GM21786 (cell line): ENCODE measurements at regions not wholly inside any gene's neighbourhood (a gene's known extent, or its start where the extent isn't known, plus 50 kb on each side); places are given as distances from the start of the nearest gene placed in this dataset.

Experiments used
- ATAC-seq: cut with Tn5 transposase; IDR thresholded peaks from one replicate; pipeline ENCODE4 v1.9.1; 2021; ENCODE audit not compliant: unreplicated experiment

GRCh38 chr11:95494856-95495255 is 263.9 kb upstream of the SESN3 start:
- no peak for ATAC-seq

GRCh38 chr11:95494167-95494566 is 263.2 kb upstream of the SESN3 start:
- no peak for ATAC-seq

DNA sequence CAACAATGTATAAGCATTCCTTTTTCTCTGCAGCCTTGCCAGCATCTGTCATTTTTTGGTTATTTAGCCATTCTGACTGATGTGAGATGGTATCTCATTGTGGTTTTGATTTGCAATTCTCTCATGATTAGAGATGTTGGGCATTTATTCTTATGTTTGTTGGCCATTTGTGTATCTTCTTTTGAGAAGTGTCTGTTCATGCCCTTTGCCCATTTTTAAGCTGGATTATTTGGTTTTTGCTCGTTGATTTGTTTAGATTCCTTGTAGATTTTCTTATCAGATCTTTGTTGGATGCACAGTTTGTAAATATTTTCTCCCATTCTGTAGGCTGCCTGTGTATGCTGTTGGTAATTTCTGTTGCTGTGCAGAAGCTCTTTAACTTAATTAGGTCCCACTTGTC is 259.6 kb upstream of the SESN3 start:
- ATAC-seq: no peak

DNA sequence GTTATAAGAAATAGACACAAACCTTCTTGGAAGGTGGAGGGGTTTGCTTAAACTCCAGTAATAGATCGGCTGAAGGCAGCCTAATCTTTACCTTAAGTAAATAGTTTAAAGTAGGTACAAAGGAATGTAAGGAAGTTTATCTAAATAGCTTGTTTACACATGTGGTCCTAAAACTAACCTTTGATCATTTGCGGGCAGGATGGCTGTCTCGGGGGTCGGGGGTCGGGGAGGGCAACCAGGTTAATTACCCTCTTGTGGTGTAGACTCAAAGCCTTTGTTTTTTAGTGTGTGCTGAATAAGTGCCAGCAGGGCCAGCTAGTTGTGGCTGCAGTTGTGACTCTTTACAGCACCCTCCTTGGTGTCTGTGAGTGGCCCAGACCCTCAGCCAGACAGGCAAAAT is 256.9 kb upstream of the SESN3 start:
- ATAC-seq: no peak

DNA sequence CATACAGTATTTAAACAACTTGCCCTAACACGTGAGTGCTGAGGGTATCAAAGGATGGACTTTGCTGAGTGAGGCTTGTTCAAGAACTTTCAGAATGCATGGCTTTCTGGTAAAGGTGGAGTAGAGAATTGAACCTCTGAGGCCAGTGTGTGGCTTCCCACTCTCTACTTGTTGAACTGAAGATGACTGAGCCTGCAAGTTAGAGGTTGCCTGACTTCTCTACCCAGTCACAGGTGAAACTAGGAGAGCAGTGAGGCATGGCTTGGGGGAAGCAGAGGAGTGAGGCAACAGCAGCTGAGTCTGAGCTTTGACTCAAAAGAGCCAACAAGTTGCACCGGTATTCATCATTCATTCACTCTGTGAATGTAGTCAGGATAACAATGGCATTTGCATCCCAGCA is 256.4 kb upstream of the SESN3 start:
- peak; percentile 100 for ATAC-seq

- ATAC-seq: no peak
Measured at GRCh38 chr11:95486979-95487378, 256.0 kb upstream of the SESN3 start.

GRCh38 chr11:95486466-95486865 is 255.5 kb upstream of the SESN3 start:
- no peak for ATAC-seq

DNA sequence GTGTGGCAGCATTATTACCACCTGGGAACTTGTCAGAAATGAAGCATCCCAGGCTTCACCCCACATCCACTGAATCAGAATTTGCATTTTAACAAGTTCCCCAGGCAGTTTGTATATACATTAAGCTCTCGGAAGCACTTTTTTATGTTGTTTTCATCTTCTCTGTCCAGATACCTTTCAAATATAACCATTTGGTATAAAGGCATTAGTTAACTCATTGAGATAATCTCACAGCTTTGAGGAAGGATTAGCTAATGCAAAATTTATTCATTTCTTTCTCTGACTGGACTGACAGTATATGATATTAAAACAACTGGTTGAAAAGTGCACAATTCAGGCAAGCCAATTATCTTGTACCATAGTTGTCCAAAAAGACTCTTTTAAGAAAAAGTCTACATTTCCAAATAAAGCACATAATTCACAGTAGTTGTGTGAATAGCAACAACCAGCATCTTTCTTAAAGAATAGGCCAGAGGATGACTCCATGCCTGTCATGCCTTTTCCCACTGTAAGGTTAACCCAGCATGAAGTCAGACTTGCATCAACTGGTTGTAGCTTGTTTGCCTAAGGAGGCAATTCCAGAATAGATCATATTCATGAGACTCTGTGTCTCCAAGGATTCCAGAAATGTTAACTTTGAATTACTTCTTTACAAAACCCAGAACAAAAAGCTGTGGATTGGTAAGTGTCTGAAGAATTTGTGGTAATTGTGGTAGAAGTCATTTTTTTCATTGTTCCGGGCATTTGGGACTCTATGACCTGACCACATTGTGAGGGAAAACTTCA is 254.3 kb upstream of the SESN3 start:
- no peak for ATAC-seq

- no peak for ATAC-seq
Measured at GRCh38 chr11:95483339-95483738, 252.3 kb upstream of the SESN3 start.

DNA sequence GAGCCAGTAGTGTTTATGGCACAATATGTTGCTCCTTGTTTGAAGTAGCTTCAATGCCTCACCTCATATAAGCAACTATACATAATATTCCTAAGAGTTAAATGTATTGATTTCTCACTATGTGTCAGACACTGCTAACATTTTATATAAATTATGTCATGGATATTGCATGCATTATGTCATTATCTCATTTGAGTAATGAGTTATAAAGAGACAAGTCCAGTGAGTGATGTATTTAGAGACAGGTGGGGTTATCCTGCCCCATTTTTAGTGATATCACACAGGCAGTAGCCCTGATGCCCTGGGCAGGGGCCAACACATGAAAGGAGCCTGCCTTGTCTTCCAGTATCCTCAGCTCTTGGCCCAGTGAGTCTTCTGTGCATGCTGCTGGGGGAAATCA is 247.0 kb upstream of the SESN3 start:
- no peak for ATAC-seq

DNA sequence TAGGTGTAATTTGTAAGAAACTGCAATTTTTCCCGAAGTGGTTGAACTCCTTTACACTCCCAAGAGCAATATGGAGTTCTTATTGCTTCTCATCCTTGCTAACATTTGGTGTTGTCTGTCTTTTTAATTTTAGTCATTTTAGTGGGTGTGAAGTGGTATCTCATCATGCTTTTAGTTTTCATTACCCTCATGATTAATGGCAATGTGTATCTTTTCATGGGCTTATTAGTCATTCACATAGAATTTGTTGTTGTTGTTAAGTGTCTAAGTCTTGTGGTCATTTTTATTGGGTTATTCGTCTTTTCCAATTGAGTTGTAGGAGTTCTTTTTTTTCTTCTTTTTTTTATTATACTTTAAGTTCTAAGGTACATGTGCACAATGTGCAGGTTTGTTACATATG is 238.3 kb upstream of the SESN3 start:
- ATAC-seq: no peak

DNA sequence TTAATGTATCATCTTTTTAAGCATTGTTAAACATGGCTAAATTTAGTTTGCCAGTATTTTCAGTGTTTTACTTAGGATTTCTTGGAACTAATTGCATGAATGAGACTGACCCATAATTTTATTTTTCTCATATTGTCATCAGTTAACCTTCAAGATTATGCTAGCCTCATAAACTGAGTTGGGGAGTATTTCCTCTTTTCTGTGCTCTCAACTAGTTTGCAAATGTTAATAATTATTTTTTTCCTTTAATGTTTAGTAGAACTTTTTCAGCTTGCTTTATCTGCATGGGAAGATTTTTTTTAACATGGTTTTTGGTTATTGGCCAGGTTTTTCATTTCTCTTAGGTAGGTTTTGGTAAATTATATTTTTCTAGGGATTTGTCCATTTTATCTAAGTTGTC is 235.4 kb upstream of the SESN3 start:
- no peak for ATAC-seq

GRCh38 chr11:95465887-95466286 is 234.9 kb upstream of the SESN3 start:
- no peak for ATAC-seq

DNA sequence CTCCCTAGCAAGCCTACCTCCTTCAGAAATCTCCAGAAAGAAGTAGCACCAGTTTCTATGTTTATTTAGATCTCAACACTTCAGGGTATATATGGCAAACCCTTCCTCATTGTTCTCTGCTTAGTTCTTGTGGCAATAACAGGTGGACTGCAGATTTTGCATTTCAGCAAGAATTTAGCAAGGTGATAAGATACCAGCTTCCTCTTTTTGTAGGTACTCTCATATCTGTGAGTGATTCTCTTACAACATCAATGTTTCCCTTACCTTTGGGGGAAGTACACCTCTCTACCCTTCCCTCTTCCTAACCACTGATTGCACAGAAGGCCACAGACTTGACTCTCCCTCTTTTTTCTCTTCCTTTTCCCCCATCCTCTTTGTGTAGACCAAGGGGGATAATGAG is 230.9 kb upstream of the SESN3 start:
- ATAC-seq: no peak

GRCh38 chr11:95461348-95461747 is 230.3 kb upstream of the SESN3 start:
- ATAC-seq: no peak

DNA sequence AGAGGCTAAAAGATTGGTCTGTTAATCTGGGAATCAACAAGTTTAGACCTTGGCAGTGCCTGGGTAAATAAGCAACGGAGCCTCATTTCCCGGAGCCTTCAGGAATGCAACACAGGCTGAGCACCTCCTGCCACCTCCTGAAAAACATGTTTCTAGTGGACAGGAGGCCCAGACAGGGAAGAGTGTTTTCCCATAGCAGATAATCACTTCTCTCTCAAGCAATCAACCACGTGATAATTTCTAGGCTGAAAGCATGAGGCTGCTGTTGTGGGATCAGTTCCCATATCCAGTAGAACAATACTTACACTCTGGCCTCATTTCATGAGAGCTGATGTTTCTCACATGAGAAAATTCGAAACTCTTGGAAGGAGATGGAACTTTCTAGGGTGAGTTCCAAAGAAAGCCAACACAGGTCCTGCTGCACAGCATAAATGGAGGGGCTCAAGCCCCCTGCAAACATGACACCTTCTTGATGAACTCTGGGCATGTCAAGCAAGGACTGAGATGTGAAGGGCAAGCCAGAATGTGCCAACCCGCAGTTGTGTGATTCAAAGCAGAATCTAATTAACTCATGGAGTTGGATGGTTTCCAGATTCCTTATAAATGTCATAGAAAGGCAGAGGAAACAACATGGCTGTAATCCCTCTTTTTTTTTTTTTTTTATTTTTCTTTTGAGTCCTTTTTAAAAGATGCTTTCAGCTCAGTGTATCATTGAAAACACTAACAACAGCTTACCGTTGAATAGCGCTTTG is 228.5 kb upstream of the SESN3 start:
- no peak for ATAC-seq

GRCh38 chr11:95456714-95457491 is 225.9 kb upstream of the SESN3 start:
- no peak for ATAC-seq

GRCh38 chr11:95455228-95455970 is 224.4 kb upstream of the SESN3 start:
- ATAC-seq: peak; percentile 37

- ATAC-seq: no peak
Measured at GRCh38 chr11:95453616-95454171, 222.7 kb upstream of the SESN3 start.

- no peak for ATAC-seq
Measured at GRCh38 chr11:95451682-95452081, 220.7 kb upstream of the SESN3 start.

GRCh38 chr11:95451261-95451660 is 220.3 kb upstream of the SESN3 start:
- no peak for ATAC-seq
